ENCODE measurements at regions not wholly inside any gene's neighbourhood (a gene's known extent, or its start where the extent isn't known, plus 50 kb on each side); places are given as distances from the start of the nearest gene placed in this dataset.

DNA sequence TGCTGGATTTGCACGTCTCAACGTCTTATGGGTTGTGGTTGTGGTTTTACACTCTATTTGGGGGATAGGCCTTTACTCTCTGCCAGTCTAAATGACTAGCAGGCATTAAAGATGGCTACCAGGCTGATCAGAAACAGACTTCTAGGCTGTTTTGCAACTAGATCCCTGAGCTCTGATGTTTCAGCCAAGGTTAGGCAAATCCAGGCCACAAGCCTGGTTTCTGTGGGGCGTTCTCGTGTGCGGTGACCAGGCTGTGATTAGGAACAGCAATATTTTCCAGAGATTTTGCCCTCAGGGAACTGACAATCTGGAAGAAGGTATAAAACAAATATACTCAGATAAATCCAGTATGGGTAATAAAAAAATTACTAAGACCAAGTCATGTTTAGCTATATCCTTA lies 502.4 kb downstream of the INSC start:
- no peak for TF ChIP-seq POLR2A (IDR thresholded peaks at IDR 0.05)
- TF ChIP-seq, protein P1, sequence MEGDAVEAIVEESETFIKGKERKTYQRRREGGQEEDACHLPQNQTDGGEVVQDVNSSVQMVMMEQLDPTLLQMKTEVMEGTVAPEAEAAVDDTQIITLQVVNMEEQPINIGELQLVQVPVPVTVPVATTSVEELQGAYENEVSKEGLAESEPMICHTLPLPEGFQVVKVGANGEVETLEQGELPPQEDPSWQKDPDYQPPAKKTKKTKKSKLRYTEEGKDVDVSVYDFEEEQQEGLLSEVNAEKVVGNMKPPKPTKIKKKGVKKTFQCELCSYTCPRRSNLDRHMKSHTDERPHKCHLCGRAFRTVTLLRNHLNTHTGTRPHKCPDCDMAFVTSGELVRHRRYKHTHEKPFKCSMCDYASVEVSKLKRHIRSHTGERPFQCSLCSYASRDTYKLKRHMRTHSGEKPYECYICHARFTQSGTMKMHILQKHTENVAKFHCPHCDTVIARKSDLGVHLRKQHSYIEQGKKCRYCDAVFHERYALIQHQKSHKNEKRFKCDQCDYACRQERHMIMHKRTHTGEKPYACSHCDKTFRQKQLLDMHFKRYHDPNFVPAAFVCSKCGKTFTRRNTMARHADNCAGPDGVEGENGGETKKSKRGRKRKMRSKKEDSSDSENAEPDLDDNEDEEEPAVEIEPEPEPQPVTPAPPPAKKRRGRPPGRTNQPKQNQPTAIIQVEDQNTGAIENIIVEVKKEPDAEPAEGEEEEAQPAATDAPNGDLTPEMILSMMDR (IDR thresholded peaks at IDR 0.05) = no peak
- H3K4me3 ChIP-seq = no peak overlapping the region
- no peak for DNase-seq
- H3K9me3 ChIP-seq = no peaks in the 10 kb centered on the region
- no peaks in the 10 kb centered on the region for H3K4me1 ChIP-seq
- H3K27ac ChIP-seq = no peak overlapping the region
- peaks cover 0 to 25% (median 0%) of the 10 kb centered on the region in 4 donors for H3K27me3 ChIP-seq
- WGBS, 2 donors = 79 to 89% methylated on average over 5 of the region's 5 CpGs
- intact Hi-C loops (cut with DNase I) = no loop called here
- H3K36me3 ChIP-seq = no peaks in the 10 kb centered on the region

DNA sequence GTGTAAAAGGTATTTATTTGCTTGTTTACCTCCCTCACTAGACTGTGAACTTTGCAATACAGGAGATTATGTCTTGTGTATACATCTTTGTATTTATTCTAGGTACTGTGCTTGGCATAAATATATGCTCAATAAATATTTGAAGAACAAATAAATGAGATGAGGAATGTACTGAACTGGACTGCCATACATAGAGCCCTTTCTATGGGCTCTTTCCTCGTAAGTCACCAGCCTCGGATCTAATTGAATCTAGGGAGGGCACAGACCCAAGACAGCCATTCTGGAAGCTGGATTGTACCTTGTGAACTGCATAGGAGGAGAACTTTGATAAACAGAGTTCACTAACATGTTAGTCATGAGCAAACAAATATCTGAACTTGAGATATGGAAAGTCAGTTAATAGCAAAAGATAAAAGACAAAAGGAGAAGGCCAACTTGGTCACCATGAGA lies 503.9 kb downstream of the INSC start:
- intact Hi-C loops (cut with DNase I) = no loop called here
- Histone ChIP-seq H3K27me3 (peaks cover 0 to 27% (median 0%) of the 10 kb centered on the region in 4 donors), H3K4me3 (no peak overlapping the region), H3K4me1 (no peaks in the 10 kb centered on the region), H3K27ac (no peak overlapping the region), H3K36me3 (no peaks in the 10 kb centered on the region), H3K9me3 (no peaks in the 10 kb centered on the region)
- WGBS, 2 donors = 59 to 72% methylated on average over 2 of the region's 2 CpGs
- no peak for DNase-seq
- TF ChIP-seq, protein P1 (IDR thresholded peaks at IDR 0.05) = no peak
- TF ChIP-seq POLR2A (IDR thresholded peaks at IDR 0.05) = no peak

DNA sequence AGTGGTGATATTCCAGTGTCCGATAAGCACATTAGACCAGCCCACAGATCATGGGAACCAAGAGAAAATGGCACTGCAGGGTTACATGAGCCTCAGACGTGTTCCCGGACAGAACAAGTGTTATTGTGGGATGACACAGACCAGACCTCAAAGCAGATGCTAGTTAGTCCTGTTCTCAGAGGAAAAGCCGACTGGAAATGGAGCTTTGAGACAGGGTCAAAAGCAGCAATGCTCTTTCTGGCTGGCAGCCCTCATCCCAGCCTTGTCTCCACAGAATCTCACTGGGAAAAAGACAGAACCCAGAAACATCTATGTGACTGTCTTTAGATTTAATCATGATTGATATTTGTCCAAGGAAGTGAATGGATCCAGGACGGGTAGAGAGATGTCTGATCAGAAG lies 506.8 kb downstream of the INSC start:
- WGBS, 2 donors = 76 to 84% methylated on average over 5 of the region's 5 CpGs
- no peak for DNase-seq
- no peaks in the 10 kb centered on the region for H3K4me1 ChIP-seq
- H3K27me3 ChIP-seq = peaks cover 0 to 49% (median 0%) of the 10 kb centered on the region in 4 donors
- no peaks in the 10 kb centered on the region for H3K9me3 ChIP-seq
- intact Hi-C loops (cut with DNase I) = no loop called here
- H3K36me3 ChIP-seq = no peaks in the 10 kb centered on the region
- TF ChIP-seq, protein P1 (IDR thresholded peaks at IDR 0.05) = no peak
- TF ChIP-seq POLR2A (IDR thresholded peaks at IDR 0.05) = no peak
- H3K4me3 ChIP-seq = no peak overlapping the region
- H3K27ac ChIP-seq = no peak overlapping the region

DNA sequence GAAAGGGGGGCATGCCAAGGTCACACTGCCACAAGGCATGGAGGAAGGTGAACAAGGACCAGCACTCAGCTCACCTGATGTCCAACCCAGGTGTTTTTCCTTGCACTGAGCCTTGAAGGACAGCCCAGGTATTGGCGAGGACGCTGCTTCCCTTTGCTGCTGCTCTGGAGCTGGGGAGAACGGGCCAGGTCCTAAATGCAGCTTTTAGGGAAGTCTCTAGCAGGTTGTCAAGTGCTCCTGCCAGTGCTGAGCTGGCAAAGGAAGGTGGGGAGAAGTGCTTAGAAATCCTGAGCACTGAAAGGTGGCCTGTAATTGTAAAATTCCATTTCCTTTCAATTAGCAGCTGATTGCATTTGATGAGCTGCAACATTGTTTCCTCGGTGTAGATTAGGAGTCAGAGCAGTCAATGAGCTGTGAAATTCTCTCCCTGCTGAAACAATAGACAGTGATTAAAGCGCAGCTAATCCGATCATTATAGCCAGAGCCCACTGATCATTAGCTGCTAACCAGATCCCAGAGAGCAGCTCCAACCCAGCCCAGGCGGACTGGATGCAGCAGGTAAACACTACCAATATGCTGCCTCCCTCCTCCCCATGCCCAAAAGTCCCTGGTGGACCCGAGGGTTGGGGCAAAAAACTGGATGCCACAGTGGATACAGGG lies 507.6 kb downstream of the INSC start:
- no peak overlapping the region for H3K27ac ChIP-seq
- H3K27me3 ChIP-seq = peaks cover 0 to 55% (median 0%) of the 10 kb centered on the region in 4 donors
- H3K4me1 ChIP-seq = no peaks in the 10 kb centered on the region
- WGBS, 2 donors = 58 to 63% methylated on average over 5 to 8 of the region's 8 CpGs
- no peaks in the 10 kb centered on the region for H3K36me3 ChIP-seq
- no peak overlapping the region for H3K4me3 ChIP-seq
- TF ChIP-seq, protein P1 (IDR thresholded peaks at IDR 0.05) = no peak
- TF ChIP-seq POLR2A (IDR thresholded peaks at IDR 0.05) = no peak
- DNase-seq = no peak
- H3K9me3 ChIP-seq = no peaks in the 10 kb centered on the region
- intact Hi-C loops (cut with DNase I) = no loop called here

DNA sequence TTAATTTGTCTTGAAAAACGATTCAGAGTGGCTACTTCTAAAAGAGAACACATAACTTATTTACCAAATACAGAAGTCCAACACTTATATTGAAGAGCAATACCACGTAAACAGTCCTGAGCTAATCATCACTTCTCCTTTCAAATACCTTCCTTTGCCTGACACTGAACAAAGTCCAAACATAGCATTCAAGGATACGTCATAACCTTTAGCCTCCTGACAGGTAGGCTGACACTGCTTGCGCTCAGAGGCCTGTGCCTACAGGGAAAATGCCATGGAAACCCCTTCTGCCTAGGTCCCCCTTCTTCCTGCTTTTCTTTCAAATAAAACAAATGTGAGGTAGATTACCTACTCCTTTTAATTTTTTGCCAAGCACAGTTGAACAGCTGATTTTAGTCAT lies 510.0 kb downstream of the INSC start:
- Histone ChIP-seq H3K36me3 (no peaks in the 10 kb centered on the region), H3K4me3 (no peak overlapping the region), H3K27me3 (peaks cover 0 to 72% (median 0%) of the 10 kb centered on the region in 4 donors), H3K27ac (no peak overlapping the region), H3K4me1 (no peaks in the 10 kb centered on the region), H3K9me3 (no peaks in the 10 kb centered on the region)
- TF ChIP-seq, protein P1 (IDR thresholded peaks at IDR 0.05) = no peak
- no peak for TF ChIP-seq POLR2A (IDR thresholded peaks at IDR 0.05)
- intact Hi-C loops (cut with DNase I) = no loop called here
- WGBS, 2 donors = 81 to 82% methylated on average over 4 of the region's 4 CpGs
- no peak for DNase-seq
